HG02798 (cell line): ENCODE measurements at regions not wholly inside any gene's neighbourhood (a gene's known extent, or its start where the extent isn't known, plus 50 kb on each side); places are given as distances from the start of the nearest gene placed in this dataset.

Source experiments
- ATAC-seq: cut with Tn5 transposase; IDR thresholded peaks from one replicate; pipeline ENCODE4 v1.9.1; 2021; ENCODE audit warnings: mild to moderate bottlenecking; ENCODE audit not compliant: unreplicated experiment, poor library complexity

DNA sequence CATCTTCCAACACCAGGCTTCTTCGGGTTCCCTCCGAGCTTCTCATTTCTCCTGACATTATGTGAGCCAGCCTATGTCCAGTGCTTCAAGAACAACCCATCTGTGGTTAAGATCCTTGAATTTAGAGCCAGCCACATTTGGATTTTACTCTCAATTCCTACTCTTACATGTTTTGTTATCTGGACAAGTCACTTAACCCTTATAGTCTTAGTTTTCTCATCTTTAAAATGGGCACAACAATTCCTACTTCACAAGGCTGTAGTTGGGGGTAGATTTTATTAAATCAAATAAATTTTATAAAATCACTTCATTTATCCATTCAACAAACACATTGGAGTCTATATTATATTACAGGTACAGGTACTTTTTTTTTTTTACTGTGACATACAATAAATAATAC lies 105.5 kb upstream of the SLC38A2 start:
- no peak for ATAC-seq

DNA sequence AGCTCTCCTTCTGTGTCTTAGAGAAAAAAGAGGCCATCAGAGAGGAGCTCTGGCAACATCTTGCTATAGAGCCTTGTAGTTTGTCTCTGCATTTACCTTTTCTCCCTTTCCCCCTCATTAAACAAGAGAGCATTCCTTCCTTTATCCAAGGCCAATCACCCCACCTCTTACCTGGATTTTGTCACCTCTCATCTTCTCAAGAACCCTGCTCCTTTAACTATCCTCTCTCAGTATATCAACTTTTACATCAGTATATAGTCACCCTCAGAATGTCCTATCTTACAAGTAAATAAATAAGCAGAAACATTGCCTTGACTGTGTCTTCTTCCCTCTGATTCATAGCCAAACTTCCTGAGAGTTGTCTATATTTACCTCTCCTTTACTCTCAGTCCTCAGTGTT lies 105.0 kb upstream of the SLC38A2 start:
- no peak for ATAC-seq

DNA sequence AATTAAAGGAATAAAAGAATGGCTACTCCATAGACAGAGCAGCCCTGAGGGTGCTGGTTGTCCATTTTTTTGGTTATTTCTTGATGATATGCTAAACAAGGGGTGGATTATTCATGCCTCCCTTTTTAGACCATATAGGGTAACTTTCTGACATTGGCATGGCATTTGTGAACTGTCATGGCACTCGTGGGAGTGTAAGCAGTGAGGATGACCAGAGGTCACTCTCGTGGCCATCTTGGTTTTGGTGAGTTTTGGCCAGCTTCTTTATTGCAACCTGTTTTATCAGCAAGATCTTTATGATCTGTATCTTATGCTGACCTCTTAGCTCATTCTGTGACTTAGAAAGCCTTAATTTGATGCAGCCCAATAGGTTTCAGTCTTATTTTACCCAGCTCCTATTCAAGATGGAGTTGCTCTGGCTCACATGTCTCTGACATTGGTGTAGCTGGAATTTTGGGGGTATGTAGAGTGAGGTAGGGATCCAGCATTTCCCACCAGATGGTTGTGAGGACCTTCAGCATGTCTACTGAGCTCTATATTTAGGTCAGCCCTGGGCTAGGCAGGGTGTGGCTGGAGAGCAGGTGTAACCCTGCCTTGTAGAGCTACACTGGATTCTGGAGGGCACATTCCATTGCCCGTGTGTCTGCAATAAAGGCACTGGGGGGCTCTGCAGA lies 103.5 kb upstream of the SLC38A2 start:
- ATAC-seq: no peak

DNA sequence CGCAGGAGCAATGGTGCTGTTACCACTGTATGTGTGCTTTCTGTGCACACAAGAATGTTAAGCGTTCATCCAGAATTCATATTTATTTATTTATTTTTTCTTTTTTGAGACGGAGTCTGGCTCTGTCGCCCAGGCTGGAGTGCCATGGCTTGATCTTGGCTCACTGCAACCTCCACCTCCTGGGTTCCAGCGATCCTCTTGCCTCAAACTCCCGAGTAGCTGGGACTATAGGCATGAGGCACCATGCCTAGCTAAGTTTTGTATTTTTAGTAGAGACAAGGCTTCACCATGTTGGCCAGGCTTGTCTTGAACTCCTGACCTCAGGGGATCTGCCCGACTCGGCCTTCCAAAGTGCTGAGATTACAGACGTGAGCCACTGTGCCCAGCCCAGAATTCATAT lies 101.8 kb upstream of the SLC38A2 start:
- peak; percentile 5 for ATAC-seq

DNA sequence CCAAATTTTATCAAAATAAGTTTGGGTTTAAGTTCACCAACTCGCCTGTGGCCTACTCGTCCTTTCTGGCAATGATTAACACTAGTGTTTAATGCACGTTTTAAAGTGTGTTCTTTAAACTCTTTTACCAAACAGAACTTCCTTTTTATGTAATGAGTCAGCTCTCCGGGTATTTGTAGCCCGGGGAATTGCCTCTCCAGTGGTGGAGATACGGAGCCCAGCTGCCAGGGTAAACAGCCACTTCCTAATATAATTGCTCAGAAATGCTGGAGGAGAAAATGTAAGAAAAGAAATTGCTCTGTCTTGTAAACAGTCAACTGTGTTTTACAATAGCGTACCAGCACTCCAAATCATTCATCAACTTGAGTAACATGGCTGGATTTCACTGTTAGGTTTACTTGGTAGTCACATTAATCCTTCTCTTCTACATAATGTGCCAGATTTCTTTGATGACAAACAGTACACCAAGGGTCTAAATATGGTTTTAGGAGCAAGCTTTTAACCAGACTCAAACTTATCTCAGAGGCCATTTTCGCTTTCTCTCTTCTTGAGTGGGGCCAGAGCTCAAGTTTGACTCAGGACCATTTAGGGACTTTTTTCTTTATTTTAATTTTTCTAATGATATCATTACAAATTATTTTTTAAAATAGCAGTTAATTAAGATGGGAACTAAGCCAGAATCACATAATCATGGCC lies 101.2 kb upstream of the SLC38A2 start:
- ATAC-seq: peak; percentile 71

DNA sequence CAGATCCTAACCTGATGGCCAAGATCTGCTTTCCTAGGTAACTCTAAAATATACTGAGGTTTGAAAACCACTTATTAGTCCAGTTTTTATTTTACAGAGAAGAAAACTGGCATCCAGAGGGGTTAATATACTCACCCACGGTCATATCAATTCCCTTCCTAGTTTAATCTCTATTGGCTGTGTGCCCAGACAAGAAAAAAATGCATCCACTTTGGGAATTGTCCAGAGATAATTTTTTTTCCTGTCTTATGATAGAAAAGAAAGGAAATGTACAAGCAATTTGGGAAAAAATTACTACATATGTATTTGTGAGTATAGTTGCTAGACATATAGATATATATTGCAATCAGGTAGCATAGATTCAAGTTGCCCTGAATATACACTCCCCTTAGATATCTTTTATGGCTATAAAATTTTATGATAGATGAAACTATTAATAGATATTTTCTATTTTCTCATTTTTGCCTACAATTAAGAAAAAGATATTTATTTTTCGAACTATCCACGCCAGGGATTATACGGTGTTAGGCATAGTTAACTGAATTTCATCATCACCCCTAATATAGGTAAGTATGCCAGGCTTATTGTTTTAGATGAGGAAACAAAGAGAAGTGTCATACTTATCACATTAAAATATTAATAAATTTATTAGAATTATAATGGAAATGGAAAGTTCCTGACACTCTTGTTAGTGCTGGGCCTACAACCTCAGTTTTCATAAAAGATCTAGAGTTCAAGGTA lies 100.5 kb upstream of the SLC38A2 start:
- ATAC-seq: no peak

DNA sequence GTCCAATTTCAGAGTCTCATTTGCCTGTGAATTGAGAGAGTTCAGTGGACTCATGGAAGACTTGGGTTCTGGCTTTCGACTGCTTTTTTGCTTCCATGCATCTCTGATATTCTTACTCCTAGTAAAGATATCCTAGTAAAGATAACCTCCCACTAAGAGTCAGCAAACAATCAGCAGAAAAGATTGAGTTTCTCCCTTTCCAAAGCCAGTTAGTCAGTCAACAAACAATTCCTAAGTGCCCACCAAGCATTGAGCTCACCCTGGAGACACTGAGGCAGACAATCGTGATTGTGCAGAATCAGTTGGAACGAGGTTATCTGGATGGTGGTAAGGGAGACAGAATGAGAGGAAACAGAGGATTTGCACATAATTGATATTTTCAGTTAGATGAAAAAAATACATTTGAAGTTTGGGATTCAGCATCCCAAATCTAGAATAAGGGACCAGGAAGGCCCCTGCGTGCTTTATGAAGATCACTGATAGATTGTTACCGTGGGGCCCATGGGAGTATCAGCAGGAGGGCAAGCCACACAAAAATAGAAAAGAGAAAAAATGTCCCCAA lies 99.7 kb upstream of the SLC38A2 start:
- ATAC-seq: no peak

DNA sequence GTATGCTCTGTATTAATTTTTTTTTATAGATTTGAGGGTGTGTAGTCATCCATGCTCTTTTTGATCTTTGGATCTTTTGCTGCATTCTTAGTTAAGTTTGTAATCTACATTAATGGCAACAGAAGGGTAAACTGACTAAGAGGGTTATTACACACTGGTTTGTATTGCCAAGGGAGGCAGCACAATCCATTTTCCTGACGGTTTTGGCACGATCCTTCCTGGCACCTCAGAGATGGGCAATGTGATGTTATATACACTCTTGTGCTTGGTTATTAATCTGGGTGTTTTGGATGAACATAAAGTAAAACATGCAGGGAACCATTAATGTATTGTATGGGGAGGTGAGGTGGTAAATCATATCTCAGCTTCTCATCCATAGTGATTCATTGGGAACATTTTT lies 98.8 kb upstream of the SLC38A2 start:
- no peak for ATAC-seq

DNA sequence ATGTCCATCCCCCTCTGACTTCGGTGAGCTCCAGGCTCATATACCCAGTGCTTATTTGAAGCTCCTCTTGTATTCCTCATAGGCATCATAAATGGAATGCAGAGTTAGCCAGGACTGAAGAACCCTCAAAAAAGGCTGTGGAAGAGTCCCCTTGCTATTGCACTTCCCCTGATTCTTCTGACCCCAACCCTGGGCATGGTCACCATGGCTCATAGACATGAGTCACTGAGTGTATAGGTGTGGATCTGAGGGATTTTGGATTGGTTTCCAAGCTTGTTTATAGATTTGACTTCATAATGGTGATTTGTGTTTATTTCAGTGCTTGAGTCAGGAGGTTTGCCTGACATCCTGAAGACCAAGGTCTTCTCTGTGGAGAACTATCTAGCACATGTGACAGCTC lies 98.4 kb upstream of the SLC38A2 start:
- ATAC-seq: no peak

DNA sequence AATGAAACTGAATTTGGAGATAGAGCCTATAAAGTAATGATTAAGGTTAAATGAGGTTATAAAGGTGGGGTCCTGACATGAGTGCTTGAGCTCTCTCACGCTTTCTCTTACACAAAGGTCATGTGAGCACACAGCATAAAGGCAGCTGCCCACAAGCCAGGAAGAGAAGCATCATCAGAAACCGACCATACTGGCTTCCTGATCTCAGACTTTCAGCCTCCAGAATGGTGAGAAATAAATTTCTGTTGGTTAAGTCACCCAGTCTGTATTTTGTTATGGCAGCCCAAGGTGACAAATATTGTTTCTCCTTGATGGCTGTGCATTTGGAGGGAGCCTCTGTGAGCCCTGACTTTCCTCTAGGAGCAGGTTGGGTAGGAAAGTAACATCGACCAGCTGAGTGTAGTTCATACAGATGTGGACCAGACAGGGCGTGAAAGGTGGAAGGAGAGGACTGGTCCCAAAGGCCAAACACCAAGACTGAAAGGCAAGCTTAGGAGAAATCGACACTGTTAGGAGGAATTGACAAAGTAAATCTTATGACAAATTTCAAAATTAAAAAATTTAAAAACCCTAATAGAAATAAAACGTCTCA lies 97.6 kb upstream of the SLC38A2 start:
- peak; percentile 65 for ATAC-seq

DNA sequence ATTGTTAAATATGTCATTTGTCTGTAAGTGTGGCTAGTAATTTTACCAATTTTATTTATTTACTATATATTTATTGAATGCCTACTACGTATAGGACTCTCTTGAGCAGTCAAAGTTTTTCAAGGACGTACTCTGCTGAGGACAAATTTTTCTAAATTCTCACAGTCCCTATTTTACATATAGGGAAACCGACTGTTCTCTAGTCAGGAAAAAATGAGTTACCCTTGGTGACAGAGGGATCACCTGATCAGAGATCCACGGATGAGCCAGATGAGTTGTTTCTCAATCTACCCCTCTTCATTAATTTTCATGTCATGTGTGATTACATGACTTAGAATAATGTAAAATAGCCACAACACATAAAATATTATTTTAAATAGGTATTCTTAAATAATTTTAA lies 96.2 kb upstream of the SLC38A2 start:
- no peak for ATAC-seq

DNA sequence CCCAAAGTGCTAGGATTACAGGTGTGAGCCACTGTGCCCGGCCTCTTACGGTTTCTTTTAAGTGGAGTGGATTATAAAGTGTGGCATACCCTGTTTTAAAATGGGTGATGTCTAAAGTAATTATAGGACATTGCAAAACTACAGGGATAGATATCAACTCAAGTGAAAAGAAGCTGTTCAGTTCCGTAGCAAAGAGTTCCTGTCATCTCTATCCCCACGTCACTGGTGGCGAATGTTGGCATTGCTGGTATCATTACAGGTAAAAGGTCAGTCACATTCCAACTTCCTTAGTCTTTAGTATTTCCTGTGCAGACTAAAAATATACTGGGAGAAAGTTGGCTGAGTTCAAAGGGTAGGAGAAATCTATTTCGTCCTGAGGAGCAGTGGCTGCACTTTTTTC lies 95.6 kb upstream of the SLC38A2 start:
- ATAC-seq: no peak

DNA sequence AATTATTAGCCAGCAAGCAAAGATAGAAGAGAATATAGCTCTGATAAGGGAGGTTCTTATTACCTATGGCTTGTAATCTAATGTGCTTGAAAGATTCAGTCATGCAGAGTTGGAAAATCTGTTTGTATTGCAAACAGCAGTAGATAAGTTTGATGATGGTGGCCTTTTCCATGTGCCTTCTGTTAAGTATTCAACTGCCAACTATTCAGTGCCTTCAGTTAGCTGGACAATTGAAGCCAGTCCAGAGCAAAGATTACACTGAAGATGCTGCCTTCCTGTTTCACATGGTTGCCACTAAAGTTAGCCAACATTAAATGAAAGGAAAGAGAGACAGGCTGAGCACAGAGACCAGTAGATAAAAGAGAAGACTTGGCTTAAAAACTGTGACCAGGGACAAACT lies 92.7 kb upstream of the SLC38A2 start:
- no peak for ATAC-seq

DNA sequence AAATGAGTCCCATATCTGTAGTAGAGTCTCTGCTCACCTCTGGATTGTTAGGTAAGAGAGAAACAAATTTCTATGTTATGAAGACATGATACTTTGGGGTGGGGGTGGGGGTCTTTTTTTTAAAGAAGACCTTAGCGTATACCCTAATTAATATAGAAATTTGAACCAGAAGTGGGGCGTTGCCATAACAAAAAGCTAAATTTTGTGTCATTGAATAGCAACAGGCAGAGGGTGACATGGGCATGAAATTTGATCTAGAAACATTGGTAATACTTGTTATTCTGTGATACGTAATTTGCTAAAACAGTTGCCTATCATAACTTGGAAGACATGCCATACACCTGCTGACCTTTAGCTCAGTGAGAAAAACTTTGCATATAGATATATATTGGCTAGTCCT lies 92.3 kb upstream of the SLC38A2 start:
- ATAC-seq: no peak

DNA sequence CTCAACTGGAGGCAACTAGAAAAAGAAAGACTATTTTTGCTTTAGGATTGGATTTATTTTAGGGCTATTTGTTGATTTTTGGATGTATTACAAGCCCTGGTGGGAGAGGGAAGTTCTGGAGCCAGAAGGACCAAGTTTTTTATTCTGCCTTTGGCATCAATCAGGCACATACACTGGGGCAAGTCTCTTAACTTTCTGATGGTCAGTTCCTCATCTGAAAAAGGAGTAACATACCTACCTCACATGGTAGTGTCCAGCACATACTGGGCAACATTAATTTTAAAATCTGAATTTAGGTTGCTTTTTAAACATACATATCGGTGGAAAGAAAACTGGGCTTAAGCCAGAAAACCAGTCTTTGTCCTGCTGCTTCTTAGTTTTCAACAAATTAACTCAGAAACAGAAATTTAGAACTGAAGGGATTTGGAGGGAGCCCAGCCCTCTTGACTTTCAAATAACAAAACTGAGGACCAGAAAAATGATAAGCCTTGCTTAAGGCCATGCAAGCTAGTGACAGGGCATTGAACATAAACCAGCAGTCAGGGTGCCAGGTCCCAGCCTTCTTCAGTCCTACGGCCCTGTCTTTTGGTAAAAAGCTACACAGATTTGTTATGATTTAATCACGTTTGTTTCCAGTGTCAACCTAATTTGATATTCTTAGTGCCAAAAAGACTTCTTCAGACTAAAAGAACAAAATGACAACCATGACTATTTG lies 90.2 kb upstream of the SLC38A2 start:
- ATAC-seq: no peak

DNA sequence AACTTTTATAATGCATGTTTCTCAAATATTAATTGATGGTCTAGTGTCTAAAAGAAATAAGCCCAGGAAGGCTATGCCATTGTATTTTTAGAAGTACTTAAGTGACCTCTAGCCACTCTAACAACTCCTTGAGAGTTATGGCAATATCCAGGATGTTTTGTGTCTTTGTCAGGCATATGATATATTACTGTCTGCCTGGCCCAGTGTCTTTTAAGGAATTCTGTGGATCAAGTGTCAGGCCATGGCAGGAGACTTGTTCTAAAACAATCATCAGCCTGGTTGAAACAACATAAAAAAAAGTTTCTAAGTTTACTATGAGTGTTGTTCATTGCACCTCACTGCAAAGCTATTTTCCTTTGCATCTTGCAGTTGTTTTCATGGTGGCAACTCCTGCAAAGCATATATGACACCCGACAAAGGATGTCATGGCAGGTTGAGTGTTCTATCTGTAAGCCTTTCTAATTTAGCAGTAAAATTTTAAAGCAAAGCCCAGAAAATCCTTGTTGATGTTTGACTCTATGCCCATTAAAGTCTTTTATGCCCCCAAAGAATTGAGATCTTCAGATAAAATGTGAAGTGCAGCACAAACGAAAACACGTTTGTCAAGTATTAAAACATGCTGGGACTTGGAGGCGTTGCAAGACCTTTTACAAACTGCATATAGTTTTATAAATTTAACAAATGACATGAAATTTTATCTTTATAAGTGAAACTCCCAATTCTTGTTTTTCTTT lies 89.5 kb upstream of the SLC38A2 start:
- ATAC-seq: no peak

DNA sequence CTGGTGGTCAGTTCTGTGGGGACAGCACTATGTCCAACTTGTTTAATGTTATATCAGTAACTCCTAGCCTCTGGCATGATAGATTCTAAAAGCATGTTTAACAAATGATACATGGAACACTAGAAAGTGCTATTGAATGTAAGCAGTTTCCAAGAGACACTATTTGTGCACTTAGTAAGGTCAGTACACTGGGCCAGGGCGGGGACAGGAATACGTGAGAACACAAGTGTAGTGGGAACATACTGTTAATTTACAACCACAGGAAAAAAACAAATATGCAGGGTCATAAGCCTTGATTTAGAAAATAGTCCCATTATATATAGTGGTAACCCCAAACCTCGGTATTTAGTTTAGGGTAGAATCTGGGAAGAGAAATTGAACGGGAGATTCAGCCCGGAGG lies 88.9 kb upstream of the SLC38A2 start:
- ATAC-seq: no peak

DNA sequence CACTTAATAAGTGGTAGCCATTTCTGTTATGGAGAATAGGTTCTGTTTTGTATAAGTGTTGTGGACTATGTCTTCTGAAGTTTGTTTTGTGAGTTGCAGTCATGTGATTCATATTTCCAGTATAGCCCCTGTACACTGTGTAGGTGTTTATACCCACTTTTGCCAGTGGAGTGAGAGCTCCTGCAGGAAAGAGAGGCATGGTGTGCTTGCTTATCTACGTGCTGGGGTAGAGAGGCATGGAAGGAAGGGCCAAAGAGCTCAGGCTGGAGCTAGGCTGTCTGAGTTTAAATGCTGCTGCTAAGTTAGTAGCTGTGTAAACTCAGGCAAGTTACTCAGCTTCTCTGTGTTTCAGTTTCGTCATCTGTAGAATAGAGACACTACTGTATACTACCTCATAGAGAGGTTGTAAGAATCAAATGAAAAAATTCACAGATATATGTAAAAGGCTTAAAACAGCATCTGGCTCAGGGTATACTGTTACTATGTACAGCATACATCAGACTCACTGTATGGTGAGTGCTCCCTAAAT lies 88.2 kb upstream of the SLC38A2 start:
- ATAC-seq: peak; percentile 82

DNA sequence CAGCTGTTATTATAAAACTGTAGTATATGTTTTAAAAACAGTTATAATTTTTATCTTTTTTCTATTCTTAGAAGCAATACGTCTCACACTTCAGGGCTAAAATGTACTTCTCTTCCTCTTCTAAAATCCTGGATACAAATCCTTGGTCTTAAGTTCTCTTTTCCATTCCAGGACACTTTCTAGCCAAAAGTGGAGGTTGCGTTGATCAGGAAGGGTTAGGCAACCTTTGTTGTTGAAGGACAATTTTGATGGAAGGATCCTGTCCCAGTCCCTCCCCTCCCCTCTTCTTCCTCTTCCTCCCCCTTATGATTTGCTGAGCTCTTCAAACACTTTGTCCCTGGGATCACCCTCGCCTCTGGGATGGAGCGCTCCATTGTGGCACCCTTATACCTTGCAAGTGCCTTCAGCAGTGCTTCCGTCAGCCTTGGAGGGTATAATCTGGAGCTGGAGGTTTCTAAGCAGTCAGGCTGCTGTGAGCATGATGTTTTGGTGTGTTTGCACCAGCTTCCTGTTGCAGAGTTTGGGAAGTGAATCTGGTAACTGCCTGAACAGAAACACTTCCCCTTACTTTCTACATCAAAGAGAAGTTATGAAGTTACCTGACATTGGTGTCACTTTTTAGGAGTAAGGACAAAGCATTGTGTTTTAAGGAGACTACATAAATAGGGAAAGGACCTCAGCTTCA lies 87.4 kb upstream of the SLC38A2 start:
- no peak for ATAC-seq
